ENCODE measurements at regions not wholly inside any gene's neighbourhood (a gene's known extent, or its start where the extent isn't known, plus 50 kb on each side); places are given as distances from the start of the nearest gene placed in this dataset.

- Histone ChIP-seq H3K27ac (no peak overlapping the region), H3K27me3 (replicated peaks) (no peaks in the 10 kb centered on the region), H3K4me1 (replicated peaks) (no peaks in the 10 kb centered on the region), H3K4me3 (no peak overlapping the region), H3K9me3 (replicated peaks) (no peaks in the 10 kb centered on the region; the same call in 1 of the 2 replicates), H3K36me3 (no peaks in the 10 kb centered on the region)
- DNase-seq (ENCODE audit: low read depth in 1 of 2, low spot score in 2 of 2): no peak
Observed at GRCh38 chr10:33810986-33811385, 476.5 kb upstream of the NRP1 start.

GRCh38 chr10:33809732-33810131, 475.3 kb upstream of the NRP1 start:
- Histone ChIP-seq H3K27ac (no peak overlapping the region), H3K4me3 (no peak overlapping the region), H3K9me3 (replicated peaks) (no peaks in the 10 kb centered on the region), H3K4me1 (replicated peaks) (no peaks in the 10 kb centered on the region), H3K27me3 (replicated peaks) (no peaks in the 10 kb centered on the region), H3K36me3 (no peaks in the 10 kb centered on the region)
- DNase-seq (ENCODE audit: low read depth in 1 of 2, low spot score in 2 of 2): no peak

- DNase-seq (ENCODE audit: low read depth in 1 of 2, low spot score in 2 of 2): no peak
- H3K36me3 ChIP-seq: no peaks in the 10 kb centered on the region
- H3K4me3 ChIP-seq: no peak overlapping the region
- no peaks in the 10 kb centered on the region for H3K27me3 ChIP-seq (replicated peaks)
- H3K27ac ChIP-seq: no peak overlapping the region
- no peaks in the 10 kb centered on the region for H3K9me3 ChIP-seq (replicated peaks)
- no peaks in the 10 kb centered on the region for H3K4me1 ChIP-seq (replicated peaks)
Observed at GRCh38 chr10:33808475-33808874, 474.0 kb upstream of the NRP1 start.

GRCh38 chr10:33807531-33808359, 473.3 kb upstream of the NRP1 start:
- H3K4me1 ChIP-seq (replicated peaks): no peaks in the 10 kb centered on the region
- DNase-seq (ENCODE audit: low read depth in 1 of 2, low spot score in 2 of 2): no peak
- no peaks in the 10 kb centered on the region for H3K27me3 ChIP-seq (replicated peaks)
- no peaks in the 10 kb centered on the region for H3K36me3 ChIP-seq
- H3K9me3 ChIP-seq (replicated peaks): no peaks in the 10 kb centered on the region
- no peak overlapping the region for H3K4me3 ChIP-seq
- H3K27ac ChIP-seq: no peak overlapping the region

GRCh38 chr10:33805831-33806230, 471.4 kb upstream of the NRP1 start:
- no peaks in the 10 kb centered on the region for H3K9me3 ChIP-seq (replicated peaks)
- no peaks in the 10 kb centered on the region for H3K36me3 ChIP-seq
- H3K27ac ChIP-seq: no peak overlapping the region
- no peaks in the 10 kb centered on the region for H3K27me3 ChIP-seq (replicated peaks)
- no peak for DNase-seq (ENCODE audit: low read depth in 1 of 2, low spot score in 2 of 2)
- no peak overlapping the region for H3K4me3 ChIP-seq
- H3K4me1 ChIP-seq (replicated peaks): no peaks in the 10 kb centered on the region

GRCh38 chr10:33804584-33804983, 470.1 kb upstream of the NRP1 start:
- DNase-seq (ENCODE audit: low read depth in 1 of 2, low spot score in 2 of 2): no peak

GRCh38 chr10:33803248-33803647, 468.8 kb upstream of the NRP1 start:
- H3K36me3 ChIP-seq: no peaks in the 10 kb centered on the region
- H3K4me3 ChIP-seq: no peak overlapping the region
- no peak for DNase-seq (ENCODE audit: low read depth in 1 of 2, low spot score in 2 of 2)
- no peaks in the 10 kb centered on the region for H3K9me3 ChIP-seq (replicated peaks)
- H3K4me1 ChIP-seq (replicated peaks): no peaks in the 10 kb centered on the region
- no peaks in the 10 kb centered on the region for H3K27me3 ChIP-seq (replicated peaks)
- H3K27ac ChIP-seq: no peak overlapping the region

More at GRCh38 chr10:33804584-33804983, 470.1 kb upstream of the NRP1 start:
- Histone ChIP-seq H3K9me3 (replicated peaks) (no peaks in the 10 kb centered on the region), H3K27ac (no peak overlapping the region), H3K36me3 (no peaks in the 10 kb centered on the region), H3K27me3 (replicated peaks) (no peaks in the 10 kb centered on the region), H3K4me3 (no peak overlapping the region), H3K4me1 (replicated peaks) (no peaks in the 10 kb centered on the region)

GRCh38 chr10:33802566-33802965, 468.1 kb upstream of the NRP1 start:
- H3K36me3 ChIP-seq: no peaks in the 10 kb centered on the region
- no peaks in the 10 kb centered on the region for H3K27me3 ChIP-seq (replicated peaks)
- no peaks in the 10 kb centered on the region for H3K4me1 ChIP-seq (replicated peaks)
- H3K9me3 ChIP-seq (replicated peaks): no peaks in the 10 kb centered on the region
- H3K27ac ChIP-seq: no peak overlapping the region
- no peak for DNase-seq (ENCODE audit: low read depth in 1 of 2, low spot score in 2 of 2)
- H3K4me3 ChIP-seq: no peak overlapping the region

GRCh38 chr10:33801705-33802104, 467.2 kb upstream of the NRP1 start:
- Histone ChIP-seq H3K27me3 (replicated peaks) (no peaks in the 10 kb centered on the region), H3K9me3 (replicated peaks) (no peaks in the 10 kb centered on the region), H3K36me3 (no peaks in the 10 kb centered on the region), H3K4me1 (replicated peaks) (no peaks in the 10 kb centered on the region), H3K4me3 (no peak overlapping the region), H3K27ac (no peak overlapping the region)
- DNase-seq (ENCODE audit: low read depth in 1 of 2, low spot score in 2 of 2): no peak

- Histone ChIP-seq H3K36me3 (no peaks in the 10 kb centered on the region), H3K4me1 (replicated peaks) (no peaks in the 10 kb centered on the region), H3K27ac (no peak overlapping the region), H3K4me3 (no peak overlapping the region), H3K27me3 (replicated peaks) (no peaks in the 10 kb centered on the region), H3K9me3 (replicated peaks) (no peaks in the 10 kb centered on the region)
- DNase-seq (ENCODE audit: low read depth in 1 of 2, low spot score in 2 of 2): no peak
Observed at GRCh38 chr10:33800986-33801385, 466.5 kb upstream of the NRP1 start.

GRCh38 chr10:33800545-33800944, 466.1 kb upstream of the NRP1 start:
- Histone ChIP-seq H3K27ac (no peak overlapping the region), H3K27me3 (replicated peaks) (no peaks in the 10 kb centered on the region), H3K4me1 (replicated peaks) (no peaks in the 10 kb centered on the region), H3K4me3 (no peak overlapping the region), H3K36me3 (no peaks in the 10 kb centered on the region), H3K9me3 (replicated peaks) (no peaks in the 10 kb centered on the region)
- no peak for DNase-seq (ENCODE audit: low read depth in 1 of 2, low spot score in 2 of 2)

GRCh38 chr10:33799944-33800323, 465.5 kb upstream of the NRP1 start:
- no peaks in the 10 kb centered on the region for H3K36me3 ChIP-seq
- H3K4me3 ChIP-seq: no peak overlapping the region
- H3K9me3 ChIP-seq (replicated peaks): no peaks in the 10 kb centered on the region
- H3K4me1 ChIP-seq (replicated peaks): no peaks in the 10 kb centered on the region
- H3K27ac ChIP-seq: no peak overlapping the region
- no peak for DNase-seq (ENCODE audit: low read depth in 1 of 2, low spot score in 2 of 2)
- no peaks in the 10 kb centered on the region for H3K27me3 ChIP-seq (replicated peaks)

GRCh38 chr10:33799281-33799943, 464.9 kb upstream of the NRP1 start:
- Histone ChIP-seq H3K4me3 (no peak overlapping the region), H3K36me3 (no peaks in the 10 kb centered on the region), H3K27ac (no peak overlapping the region), H3K4me1 (replicated peaks) (no peaks in the 10 kb centered on the region), H3K27me3 (replicated peaks) (no peaks in the 10 kb centered on the region), H3K9me3 (replicated peaks) (no peaks in the 10 kb centered on the region)
- DNase-seq (ENCODE audit: low read depth in 1 of 2, low spot score in 2 of 2): no peak

- Histone ChIP-seq H3K9me3 (replicated peaks) (no peaks in the 10 kb centered on the region), H3K27me3 (replicated peaks) (no peaks in the 10 kb centered on the region), H3K4me3 (no peak overlapping the region), H3K4me1 (replicated peaks) (no peaks in the 10 kb centered on the region), H3K27ac (no peak overlapping the region), H3K36me3 (no peaks in the 10 kb centered on the region)
- DNase-seq (ENCODE audit: low read depth in 1 of 2, low spot score in 2 of 2): no peak
Observed at GRCh38 chr10:33798754-33799153, 464.3 kb upstream of the NRP1 start.

Data from SJSA1 (cell line).